Vagina (tissue), 2 donors: ENCODE measurements at regions not wholly inside any gene's neighbourhood (a gene's known extent, or its start where the extent isn't known, plus 50 kb on each side); places are given as distances from the start of the nearest gene placed in this dataset.

Experiments used
- DNase-seq, 2 donors: peaks; one replicate each; pipeline ENCODE4 v3.0.0-alpha.2; 2017; ENCODE audit errors: extremely low spot score in 2 of 2
- H3K27ac ChIP-seq: fragments of 200-600 bp; sonication (generic); one replicate; pipeline ENCODE4 v1.5.1; 2019
- H3K27me3 ChIP-seq: fragments of 200-600 bp; sonication (generic); one replicate; pipeline ENCODE4 v1.5.1; 2019
- H3K36me3 ChIP-seq, 2 donors: fragments of 200-600 bp; sonication (generic); one replicate each; pipeline ENCODE4 v1.5.1; 2017 to 2019
- H3K4me1 ChIP-seq: fragments of 200-600 bp; sonication (generic); one replicate; pipeline ENCODE4 v1.5.1; 2019
- H3K4me3 ChIP-seq, 2 donors: fragments of 200-600 bp; sonication (generic); 1 replicate in 1 of 2; 2 replicates in 1 of 2; pipeline ENCODE4 v1.5.1; 2016 to 2019
- H3K9me3 ChIP-seq: fragments of 200-600 bp; sonication (generic); one replicate; pipeline ENCODE4 v1.5.1; 2019
- CTCF ChIP-seq, 3 experiments: fragments of 450-650 bp in 2 of 3; fragments of 200-600 bp in 1 of 3; sonication (generic) in 1 of 3; IDR thresholded peaks; one replicate each; pipeline ENCODE4 v1.5.1; 2017 to 2019; ENCODE audit warnings: antibody characterized with exemption in 3 of 3, mild to moderate bottlenecking in 2 of 3, moderate library complexity in 2 of 3
- POLR2A ChIP-seq, 2 donors: fragments of 450-650 bp; IDR thresholded peaks; one replicate each; pipeline ENCODE4 v1.6.1; 2017; ENCODE audit warnings: antibody characterized with exemption in 2 of 2, mild to moderate bottlenecking in 2 of 2, moderate library complexity in 2 of 2
- POLR2AphosphoS5 ChIP-seq, 2 donors: sonication (generic); formaldehyde crosslinking; IDR thresholded peaks; one replicate each; pipeline ENCODE4 v1.9.0; 2017; ENCODE audit warnings: antibody characterized with exemption in 2 of 2, mild to moderate bottlenecking in 2 of 2, low read depth in 1 of 2; ENCODE audit not compliant: insufficient read depth in 1 of 2
- intact Hi-C: fragments of 100-400 bp; cut with DNase I; formaldehyde crosslinking; loops from one replicate; pipeline ENCODE4 v1.15.1; 2023

DNA sequence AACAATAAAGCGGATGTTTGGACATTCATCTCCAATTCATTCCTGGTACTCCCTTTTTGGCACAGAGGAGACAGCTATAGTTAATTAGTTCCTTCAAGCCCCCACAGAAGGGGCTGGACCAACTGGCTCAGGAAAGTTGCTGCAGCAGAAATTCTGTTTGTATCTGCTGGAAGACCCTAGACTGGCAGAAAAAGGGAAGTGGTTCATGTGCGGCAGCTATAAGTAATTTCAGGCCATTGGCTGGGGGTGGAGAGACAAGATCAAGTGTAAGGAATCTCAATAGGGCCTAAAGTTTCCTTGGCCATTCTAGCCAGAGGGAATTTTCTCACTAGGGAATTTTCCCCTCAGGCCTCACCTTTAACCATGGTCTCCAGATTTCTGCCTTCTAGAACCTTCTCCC is 89.9 kb upstream of the DHX15 start:
- Histone ChIP-seq H3K36me3 (no peaks in the 10 kb centered on the region), H3K27ac (no peak overlapping the region), H3K4me1 (no peaks in the 10 kb centered on the region), H3K4me3 (no peak overlapping the region), H3K27me3 (no peaks in the 10 kb centered on the region), H3K9me3 (no peaks in the 10 kb centered on the region)
- no peak for TF ChIP-seq POLR2AphosphoS5 (IDR thresholded peaks at IDR 0.05; ENCODE audit: insufficient read depth in 1 of 2, low read depth in 1 of 2)
- TF ChIP-seq POLR2A (IDR thresholded peaks at IDR 0.05), result no peak
- TF ChIP-seq CTCF (IDR thresholded peaks at IDR 0.05), result no peak
- intact Hi-C loops, result no loop called here
- DNase-seq, result no peak

DNA sequence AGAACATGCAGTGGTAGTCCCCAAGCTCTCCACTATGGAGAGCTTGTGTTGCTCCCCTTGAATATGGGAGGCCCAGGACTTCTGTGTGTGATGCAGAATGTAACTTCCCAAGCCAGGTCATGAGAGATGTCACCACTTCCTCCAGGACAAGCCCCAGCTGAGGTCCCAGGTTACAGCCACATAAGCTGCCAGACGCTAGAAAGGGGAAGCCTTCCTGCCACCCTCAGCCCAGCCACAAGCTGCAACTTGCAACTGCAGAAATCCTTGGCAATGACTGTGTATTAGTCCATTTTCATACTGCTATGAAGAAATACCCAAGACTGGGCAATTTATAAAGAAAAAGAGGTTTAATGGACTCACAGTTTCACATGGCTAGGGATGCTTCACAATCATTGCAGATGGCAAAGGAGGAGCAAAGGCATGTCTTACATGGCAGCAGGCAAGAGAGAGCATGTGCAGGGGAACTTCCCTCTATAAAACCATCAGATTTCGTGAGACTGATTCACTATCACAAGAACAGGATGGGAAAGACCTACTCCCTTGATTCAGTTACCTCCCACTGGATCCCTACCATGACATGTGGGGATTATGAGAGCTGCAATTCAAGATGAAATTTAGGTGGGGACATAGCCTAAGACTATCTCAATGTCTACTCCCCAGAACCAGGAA is 91.5 kb upstream of the DHX15 start:
- DNase-seq, result no peak
- no peaks in the 10 kb centered on the region for H3K4me1 ChIP-seq
- H3K36me3 ChIP-seq, result no peaks in the 10 kb centered on the region
- intact Hi-C loops, result no loop called here
- H3K4me3 ChIP-seq, result no peak overlapping the region
- H3K9me3 ChIP-seq, result no peaks in the 10 kb centered on the region
- H3K27me3 ChIP-seq, result no peaks in the 10 kb centered on the region
- H3K27ac ChIP-seq, result no peak overlapping the region
- TF ChIP-seq CTCF (IDR thresholded peaks at IDR 0.05) (no peak), POLR2AphosphoS5 (IDR thresholded peaks at IDR 0.05; ENCODE audit: insufficient read depth in 1 of 2, low read depth in 1 of 2) (no peak), POLR2A (IDR thresholded peaks at IDR 0.05) (no peak)

DNA sequence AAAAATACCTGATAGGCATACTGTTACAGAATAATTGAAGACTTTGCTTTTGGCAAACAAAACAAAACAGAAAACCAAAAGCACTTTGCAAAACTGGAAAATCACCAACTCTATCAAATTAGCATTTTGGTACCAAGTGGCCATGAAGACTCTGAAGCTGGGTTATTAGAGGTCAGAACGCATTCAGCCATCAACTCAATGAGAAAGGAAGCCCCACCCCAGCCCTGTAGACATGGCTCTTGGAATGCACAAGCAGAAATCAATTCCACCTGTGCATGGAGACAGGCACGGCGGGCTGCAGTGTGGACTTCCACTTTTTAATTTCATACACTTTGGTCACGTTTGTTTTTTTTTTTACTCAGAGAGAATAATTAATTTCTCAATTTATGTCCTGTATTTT is 93.6 kb upstream of the DHX15 start:
- Histone ChIP-seq H3K9me3 (no peaks in the 10 kb centered on the region), H3K4me1 (no peaks in the 10 kb centered on the region), H3K27me3 (no peaks in the 10 kb centered on the region), H3K4me3 (no peak overlapping the region), H3K27ac (no peak overlapping the region), H3K36me3 (no peaks in the 10 kb centered on the region)
- intact Hi-C loops, result no loop called here
- no peak for DNase-seq
- TF ChIP-seq POLR2A (IDR thresholded peaks at IDR 0.05) (no peak), CTCF (IDR thresholded peaks at IDR 0.05) (no peak), POLR2AphosphoS5 (IDR thresholded peaks at IDR 0.05; ENCODE audit: insufficient read depth in 1 of 2, low read depth in 1 of 2) (no peak)

DNA sequence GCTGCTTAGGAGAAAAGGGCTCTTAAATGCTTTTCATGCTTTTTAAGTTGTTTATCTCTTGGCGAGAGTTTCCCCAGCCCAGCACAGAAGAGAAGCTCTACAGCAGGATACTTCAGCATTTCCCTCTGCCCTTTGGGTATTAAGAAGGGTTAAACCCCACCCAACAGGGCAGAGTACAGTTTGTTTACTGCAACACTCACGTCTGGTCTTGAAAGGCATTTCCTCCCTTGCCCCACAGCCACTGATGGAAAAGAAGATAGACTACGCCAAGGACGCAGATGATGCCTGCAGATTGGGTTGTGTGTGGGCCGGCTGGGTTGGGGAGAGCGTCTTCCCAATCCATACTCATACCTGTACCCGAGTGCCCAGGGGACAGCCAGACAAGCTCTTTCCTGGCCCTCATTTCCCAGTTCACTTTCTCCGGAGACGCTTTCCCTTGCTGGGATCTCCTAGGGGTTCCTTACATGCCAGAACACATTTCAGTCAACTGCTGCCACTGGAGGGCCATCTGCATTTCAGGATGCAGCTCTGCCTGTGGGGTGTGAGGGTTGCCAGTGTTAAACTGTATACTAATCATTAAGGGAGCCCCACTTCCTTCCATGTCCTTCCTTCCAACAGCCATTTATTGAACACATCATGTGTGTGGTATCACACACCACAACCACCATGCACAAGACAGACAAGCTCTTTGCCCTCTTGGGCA is 96.5 kb upstream of the DHX15 start:
- TF ChIP-seq POLR2AphosphoS5 (IDR thresholded peaks at IDR 0.05; ENCODE audit: insufficient read depth in 1 of 2, low read depth in 1 of 2) (no peak), POLR2A (IDR thresholded peaks at IDR 0.05) (no peak), CTCF (IDR thresholded peaks at IDR 0.05) (no peak)
- intact Hi-C loops, result no loop called here
- H3K4me1 ChIP-seq, result no peaks in the 10 kb centered on the region

DNA sequence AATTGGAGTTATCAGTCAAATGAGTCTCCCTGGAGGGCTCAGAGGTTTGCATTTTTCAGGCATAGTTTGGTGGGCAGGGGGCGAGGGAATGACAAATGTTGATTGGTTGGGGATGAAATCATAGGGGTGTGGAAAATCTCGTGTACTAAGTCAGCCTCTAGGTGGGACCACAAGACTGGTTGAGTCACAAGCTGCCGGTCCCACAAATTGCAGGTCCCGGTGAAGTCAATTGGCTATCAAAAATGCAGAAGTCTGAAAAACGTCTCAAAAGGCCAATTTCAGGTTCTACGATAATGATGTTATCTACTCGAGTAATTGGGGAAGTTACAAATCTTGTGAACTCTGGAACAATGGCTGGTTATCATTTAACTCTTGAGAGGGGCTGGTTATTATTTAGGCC is 98.8 kb upstream of the DHX15 start:
- Histone ChIP-seq H3K9me3 (no peaks in the 10 kb centered on the region), H3K4me1 (no peaks in the 10 kb centered on the region), H3K27me3 (no peaks in the 10 kb centered on the region), H3K27ac (no peak overlapping the region), H3K36me3 (no peaks in the 10 kb centered on the region), H3K4me3 (no peak overlapping the region)
- DNase-seq, result no peak
- intact Hi-C loops, result no loop called here
- TF ChIP-seq CTCF (IDR thresholded peaks at IDR 0.05) (no peak), POLR2A (IDR thresholded peaks at IDR 0.05) (no peak), POLR2AphosphoS5 (IDR thresholded peaks at IDR 0.05; ENCODE audit: insufficient read depth in 1 of 2, low read depth in 1 of 2) (no peak)

More for the DNA sequence above, 96.5 kb upstream of the DHX15 start:
- no peaks in the 10 kb centered on the region for H3K27me3 ChIP-seq
- DNase-seq, result no peak
- H3K9me3 ChIP-seq, result no peaks in the 10 kb centered on the region
- no peak overlapping the region for H3K4me3 ChIP-seq
- no peak overlapping the region for H3K27ac ChIP-seq
- H3K36me3 ChIP-seq, result no peaks in the 10 kb centered on the region
